Jurkat, Clone E6-1 (cell line): ENCODE measurements at regions not wholly inside any gene's neighbourhood (a gene's known extent, or its start where the extent isn't known, plus 50 kb on each side); places are given as distances from the start of the nearest gene placed in this dataset.

Experiments used
- DNase-seq: peaks from one replicate; pipeline ENCODE4 v3.0.0-alpha.2; 2011; ENCODE audit warnings: low read depth, low spot score
- H3K4me3 ChIP-seq: 2 replicates; pipeline ENCODE4 v1.5.1; 2011; ENCODE audit warnings: mild to moderate bottlenecking, low read length, control low read depth, moderate library complexity

GRCh38 chr6:22519237-22519636 lies 50.1 kb upstream of the HDGFL1 start:
- no peak for DNase-seq
- H3K4me3 ChIP-seq, result no peak overlapping the region
